ENCODE measurements at regions not wholly inside any gene's neighbourhood (a gene's known extent, or its start where the extent isn't known, plus 50 kb on each side); places are given as distances from the start of the nearest gene placed in this dataset.

GRCh38 chr1:81525085-81525484, 275.6 kb upstream of the ADGRL2 start:
- Mint-ChIP-seq H3K27ac (no peak overlapping the region), H3K9me3 (peaks cover 2% of the 10 kb centered on the region), H3K36me3 (ENCODE audit: low read depth) (no peaks in the 10 kb centered on the region), H3K4me3 (no peak overlapping the region), H3K27me3 (no peaks in the 10 kb centered on the region), H3K4me1 (no peaks in the 10 kb centered on the region)
- POLR2A ChIA-PET, result no interaction called here
- TF ChIP-seq, protein P1, sequence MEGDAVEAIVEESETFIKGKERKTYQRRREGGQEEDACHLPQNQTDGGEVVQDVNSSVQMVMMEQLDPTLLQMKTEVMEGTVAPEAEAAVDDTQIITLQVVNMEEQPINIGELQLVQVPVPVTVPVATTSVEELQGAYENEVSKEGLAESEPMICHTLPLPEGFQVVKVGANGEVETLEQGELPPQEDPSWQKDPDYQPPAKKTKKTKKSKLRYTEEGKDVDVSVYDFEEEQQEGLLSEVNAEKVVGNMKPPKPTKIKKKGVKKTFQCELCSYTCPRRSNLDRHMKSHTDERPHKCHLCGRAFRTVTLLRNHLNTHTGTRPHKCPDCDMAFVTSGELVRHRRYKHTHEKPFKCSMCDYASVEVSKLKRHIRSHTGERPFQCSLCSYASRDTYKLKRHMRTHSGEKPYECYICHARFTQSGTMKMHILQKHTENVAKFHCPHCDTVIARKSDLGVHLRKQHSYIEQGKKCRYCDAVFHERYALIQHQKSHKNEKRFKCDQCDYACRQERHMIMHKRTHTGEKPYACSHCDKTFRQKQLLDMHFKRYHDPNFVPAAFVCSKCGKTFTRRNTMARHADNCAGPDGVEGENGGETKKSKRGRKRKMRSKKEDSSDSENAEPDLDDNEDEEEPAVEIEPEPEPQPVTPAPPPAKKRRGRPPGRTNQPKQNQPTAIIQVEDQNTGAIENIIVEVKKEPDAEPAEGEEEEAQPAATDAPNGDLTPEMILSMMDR (IDR thresholded peaks at IDR 0.05), result no peak
- intact Hi-C loops (cut with micrococcal nuclease), result no loop called here
- DNase-seq (no peak), ATAC-seq (ENCODE audit: low read depth) (no peak)
- CTCF ChIA-PET, result no interaction called here

DNA sequence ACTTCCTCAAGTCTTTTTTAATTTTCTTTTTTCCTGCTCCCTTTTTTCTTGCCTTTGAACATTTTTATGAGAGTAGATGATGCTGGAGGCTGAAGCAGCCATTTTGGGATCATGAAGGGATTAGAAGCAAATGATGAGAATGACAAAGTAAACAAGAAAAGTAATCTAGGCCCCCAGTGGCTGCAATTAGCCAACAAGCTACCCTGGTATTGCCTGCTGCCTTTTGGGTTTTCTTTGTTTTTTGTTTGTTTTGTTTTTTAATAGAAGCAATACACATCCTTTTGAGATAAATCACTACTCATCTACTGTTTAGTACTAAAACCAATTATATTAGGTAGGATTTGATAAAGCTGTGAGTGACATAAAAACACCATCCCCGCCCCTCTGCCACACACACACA, 280.7 kb upstream of the ADGRL2 start:
- CTCF ChIA-PET, result no interaction called here
- POLR2A ChIA-PET, result no interaction called here
- no peak overlapping the region for H3K4me3 Mint-ChIP-seq

DNA sequence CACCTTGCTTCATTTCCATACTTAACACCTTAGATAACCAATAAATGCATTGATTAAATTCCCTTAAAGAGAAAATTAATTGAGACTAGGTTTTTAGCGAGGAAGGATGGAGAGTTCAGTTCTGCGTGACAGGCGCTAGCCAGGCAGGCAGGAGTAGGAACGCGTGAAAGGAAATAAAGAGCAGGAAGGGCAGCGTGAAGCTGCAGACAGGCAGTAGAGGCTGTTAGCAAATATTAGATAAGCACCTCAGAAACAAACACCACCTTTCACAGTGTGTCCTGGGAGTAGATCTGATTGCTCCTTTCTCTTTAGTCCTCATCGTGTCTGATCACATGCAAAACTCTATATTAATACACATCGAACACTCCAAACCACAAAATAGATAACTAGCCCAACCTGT, 282.7 kb upstream of the ADGRL2 start:
- CTCF ChIA-PET, result no interaction called here
- intact Hi-C loops (cut with micrococcal nuclease), result no loop called here
- H3K27me3 Mint-ChIP-seq, result no peaks in the 10 kb centered on the region
- POLR2A ChIA-PET, result no interaction called here
- DNase-seq, result no peak
- no peak for ATAC-seq (ENCODE audit: low read depth)
- no peaks in the 10 kb centered on the region for H3K4me1 Mint-ChIP-seq
- TF ChIP-seq, protein P1 (IDR thresholded peaks at IDR 0.05), result no peak
- H3K36me3 Mint-ChIP-seq (ENCODE audit: low read depth), result no peaks in the 10 kb centered on the region
- H3K27ac Mint-ChIP-seq, result no peak overlapping the region
- H3K9me3 Mint-ChIP-seq, result peaks cover 2% of the 10 kb centered on the region
- no peak overlapping the region for H3K4me3 Mint-ChIP-seq

More for the DNA sequence above, 280.7 kb upstream of the ADGRL2 start:
- Mint-ChIP-seq H3K9me3 (peaks cover 2% of the 10 kb centered on the region), H3K27ac (no peak overlapping the region), H3K4me1 (no peaks in the 10 kb centered on the region), H3K27me3 (no peaks in the 10 kb centered on the region), H3K36me3 (ENCODE audit: low read depth) (no peaks in the 10 kb centered on the region)
- ATAC-seq (ENCODE audit: low read depth) (no peak), DNase-seq (no peak)
- TF ChIP-seq, protein P1 (IDR thresholded peaks at IDR 0.05), result no peak
- intact Hi-C loops (cut with micrococcal nuclease), result no loop called here

DNA sequence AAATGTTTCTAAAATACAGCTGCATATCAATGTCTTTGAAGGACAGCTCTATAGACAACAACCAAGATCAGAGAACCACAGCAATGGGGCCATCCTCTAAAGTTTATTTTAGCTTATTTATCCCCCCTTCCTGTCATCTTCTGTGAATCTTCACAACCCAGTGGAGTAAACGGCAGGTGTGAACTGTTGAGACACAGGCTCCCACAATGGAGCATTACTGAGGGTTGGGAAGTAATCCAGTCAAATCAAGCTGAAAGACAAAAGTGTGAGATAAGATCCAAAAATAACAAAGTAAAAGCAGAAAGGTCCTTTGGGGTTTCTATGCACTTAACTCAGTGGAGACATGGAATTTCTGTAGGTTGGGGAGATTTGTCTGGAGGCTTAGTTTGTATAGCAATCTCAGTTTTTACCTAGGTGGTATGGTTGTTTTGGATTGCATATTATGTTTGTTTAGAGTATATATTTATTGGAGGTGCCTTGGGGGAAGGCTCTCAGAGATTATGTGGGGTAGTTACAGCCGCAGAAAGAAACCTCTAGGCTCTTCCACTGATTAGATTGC, 286.9 kb upstream of the ADGRL2 start:
- ChIA-PET POLR2A (no interaction called here), CTCF (no interaction called here)
- TF ChIP-seq, protein P1 (IDR thresholded peaks at IDR 0.05), result no peak
- intact Hi-C loops (cut with micrococcal nuclease), result no loop called here
- no peak for DNase-seq
- no peak for ATAC-seq (ENCODE audit: low read depth)
- no peaks in the 10 kb centered on the region for H3K9me3 Mint-ChIP-seq
- H3K4me3 Mint-ChIP-seq, result no peak overlapping the region
- H3K27ac Mint-ChIP-seq, result no peak overlapping the region
- no peaks in the 10 kb centered on the region for H3K4me1 Mint-ChIP-seq
- no peaks in the 10 kb centered on the region for H3K36me3 Mint-ChIP-seq (ENCODE audit: low read depth)
- H3K27me3 Mint-ChIP-seq, result no peaks in the 10 kb centered on the region

DNA sequence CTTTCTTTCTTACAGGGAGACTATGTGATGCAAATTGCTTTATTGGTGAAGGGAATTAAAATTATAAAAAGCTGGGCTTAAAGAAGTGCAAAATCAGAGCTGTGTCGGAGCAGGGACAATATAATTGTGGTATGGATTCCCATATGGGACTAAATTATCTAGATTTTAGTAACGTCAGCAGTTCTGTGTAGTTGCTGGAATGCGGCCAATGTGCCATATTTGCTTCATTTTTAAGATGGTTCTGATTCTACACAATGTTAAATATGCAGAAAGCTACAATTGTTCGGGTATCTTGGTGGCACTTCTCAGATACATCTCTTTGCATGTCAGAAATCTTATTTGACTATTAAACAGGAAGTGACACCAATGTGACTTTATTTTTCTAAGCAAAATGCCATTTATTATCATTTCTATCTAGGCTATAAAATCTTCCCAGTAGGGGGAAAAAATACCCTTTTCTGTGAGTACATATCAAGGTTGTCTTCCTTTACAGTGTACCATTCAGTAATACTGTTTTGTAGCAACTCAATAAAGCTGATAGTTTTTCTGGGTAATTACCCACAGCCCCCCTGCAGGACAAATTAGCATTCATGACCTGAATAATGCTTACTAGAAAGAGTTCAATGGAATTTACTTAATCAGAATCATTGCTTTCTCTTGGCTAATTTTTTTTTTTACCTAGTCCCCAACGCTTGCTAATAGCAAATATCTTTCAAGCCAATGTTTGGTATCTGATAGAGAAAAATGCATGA, 288.3 kb upstream of the ADGRL2 start:
- no peak for DNase-seq
- Mint-ChIP-seq H3K9me3 (no peaks in the 10 kb centered on the region), H3K4me1 (no peaks in the 10 kb centered on the region), H3K36me3 (ENCODE audit: low read depth) (no peaks in the 10 kb centered on the region), H3K4me3 (no peak overlapping the region), H3K27me3 (no peaks in the 10 kb centered on the region), H3K27ac (no peak overlapping the region)
- TF ChIP-seq, protein P1 (IDR thresholded peaks at IDR 0.05), result no peak
- ChIA-PET CTCF (no interaction called here), POLR2A (no interaction called here)
- intact Hi-C loops (cut with micrococcal nuclease), result no loop called here
- ATAC-seq (ENCODE audit: low read depth), result no peak
